ENCODE measurements at regions not wholly inside any gene's neighbourhood (a gene's known extent, or its start where the extent isn't known, plus 50 kb on each side); places are given as distances from the start of the nearest gene placed in this dataset.

- DNase-seq (ENCODE audit: low read depth), result no peak
These were observed 187.1 kb downstream of the BMP7 start for GRCh38 chr20:57079031-57080005.

- no peak for DNase-seq (ENCODE audit: low read depth)
These were observed 185.6 kb downstream of the BMP7 start for GRCh38 chr20:57080796-57081195.

GRCh38 chr20:57082357-57082945 is 184.0 kb downstream of the BMP7 start:
- no peak for DNase-seq (ENCODE audit: low read depth)

- DNase-seq (ENCODE audit: low read depth), result no peak
These were observed 183.4 kb downstream of the BMP7 start for GRCh38 chr20:57083072-57083471.

GRCh38 chr20:57086066-57086465 is 180.4 kb downstream of the BMP7 start:
- DNase-seq (ENCODE audit: low read depth), result no peak

GRCh38 chr20:57087102-57087501 is 179.3 kb downstream of the BMP7 start:
- no peak for DNase-seq (ENCODE audit: low read depth)

GRCh38 chr20:57087705-57088104 is 178.7 kb downstream of the BMP7 start:
- DNase-seq (ENCODE audit: low read depth), result no peak

GRCh38 chr20:57088436-57088835 is 178.0 kb downstream of the BMP7 start:
- no peak for DNase-seq (ENCODE audit: low read depth)

GRCh38 chr20:57089699-57090144 is 176.7 kb downstream of the BMP7 start:
- peak; percentile 31 for DNase-seq (ENCODE audit: low read depth)

GRCh38 chr20:57090590-57091560 is 175.6 kb downstream of the BMP7 start:
- DNase-seq (ENCODE audit: low read depth), result no peak

GRCh38 chr20:57091748-57092111 is 174.7 kb downstream of the BMP7 start:
- DNase-seq (ENCODE audit: low read depth), result no peak

GRCh38 chr20:57092112-57092899 is 174.1 kb downstream of the BMP7 start:
- peak; percentile 35 for DNase-seq (ENCODE audit: low read depth)

GRCh38 chr20:57092900-57093530 is 173.4 kb downstream of the BMP7 start:
- DNase-seq (ENCODE audit: low read depth), result no peak

GRCh38 chr20:57093766-57094165 is 172.7 kb downstream of the BMP7 start:
- DNase-seq (ENCODE audit: low read depth), result no peak

- no peak for DNase-seq (ENCODE audit: low read depth)
These were observed 172.1 kb downstream of the BMP7 start for GRCh38 chr20:57094252-57094891.

- no peak for DNase-seq (ENCODE audit: low read depth)
These were observed 171.4 kb downstream of the BMP7 start for GRCh38 chr20:57094991-57095390.

- no peak for DNase-seq (ENCODE audit: low read depth)
These were observed 171.0 kb downstream of the BMP7 start for GRCh38 chr20:57095426-57095825.

- no peak for DNase-seq (ENCODE audit: low read depth)
These were observed 169.1 kb downstream of the BMP7 start for GRCh38 chr20:57097245-57097915.

GRCh38 chr20:57102160-57102559 is 164.3 kb downstream of the BMP7 start:
- no peak for DNase-seq (ENCODE audit: low read depth)

- DNase-seq (ENCODE audit: low read depth), result no peak
These were observed 163.9 kb downstream of the BMP7 start for GRCh38 chr20:57102566-57102965.
